Neuronal stem cell (in vitro differentiated cells): ENCODE measurements at regions not wholly inside any gene's neighbourhood (a gene's known extent, or its start where the extent isn't known, plus 50 kb on each side); places are given as distances from the start of the nearest gene placed in this dataset.

Experiments used
- DNase-seq: peaks from one replicate; pipeline ENCODE4 v3.0.0-alpha.2; 2013; ENCODE audit warnings: low spot score
- H2AFZ ChIP-seq: one replicate; pipeline ENCODE4 v1.6.1; 2013; ENCODE audit warnings: mild to moderate bottlenecking, low read length, inconsistent platforms
- H2AK5ac ChIP-seq: 2 replicates; pipeline ENCODE4 v1.6.1; 2013; ENCODE audit warnings: low read depth, mild to moderate bottlenecking, inconsistent platforms, low read length, moderate library complexity, mixed read lengths
- H2BK120ac ChIP-seq: 2 replicates; pipeline ENCODE4 v1.6.1; 2013; ENCODE audit warnings: low read depth, mild to moderate bottlenecking, inconsistent platforms, low read length, moderate library complexity, mixed read lengths
- H2BK12ac ChIP-seq: one replicate; pipeline ENCODE4 v1.6.1; 2013; ENCODE audit warnings: low read length, inconsistent platforms
- H2BK15ac ChIP-seq: 2 replicates; pipeline ENCODE4 v1.6.1; 2013; ENCODE audit warnings: mild to moderate bottlenecking, low read length, inconsistent platforms, mixed read lengths
- H2BK5ac ChIP-seq: one replicate; pipeline ENCODE4 v1.6.1; 2013; ENCODE audit warnings: inconsistent platforms, mild to moderate bottlenecking, low read length, moderate library complexity
- H3K14ac ChIP-seq: one replicate; pipeline ENCODE4 v1.6.1; 2013; ENCODE audit warnings: low read length, inconsistent platforms
- H3K18ac ChIP-seq: 2 replicates; pipeline ENCODE4 v1.6.1; 2013; ENCODE audit warnings: low read length, inconsistent platforms
- H3K23ac ChIP-seq: 2 replicates; pipeline ENCODE4 v1.6.1; 2013; ENCODE audit warnings: low read depth, mild to moderate bottlenecking, mixed read lengths, low read length, inconsistent platforms; ENCODE audit not compliant: poor library complexity
- H3K27ac ChIP-seq: replicated peaks from 3 replicates; pipeline ENCODE4 v1.5.1; 2013; ENCODE audit warnings: low read length, inconsistent platforms
- H3K27me3 ChIP-seq, 3 experiments: 2 replicates each; pipeline ENCODE4 v1.6.1; 2013; ENCODE audit warnings: low read length in 3 of 3, mild to moderate bottlenecking in 2 of 3, inconsistent platforms in 1 of 3, low read depth in 1 of 3, mixed read lengths in 1 of 3, moderate library complexity in 1 of 3; ENCODE audit not compliant: control insufficient read depth in 3 of 3, insufficient read depth in 3 of 3
- H3K36me3 ChIP-seq, 2 donors: replicated peaks in 1 of 2; 2 replicates each; pipeline ENCODE4 v1.6.1; 2013; ENCODE audit warnings: low read length in 2 of 2; ENCODE audit not compliant: control insufficient read depth in 2 of 2, insufficient read depth in 2 of 2
- H3K4ac ChIP-seq: 2 replicates; pipeline ENCODE4 v1.6.1; 2013; ENCODE audit warnings: inconsistent platforms, mild to moderate bottlenecking, low read length, moderate library complexity
- H3K4me1 ChIP-seq, 2 donors: 1 replicate in 1 of 2; 2 replicates in 1 of 2; pipeline ENCODE4 v1.6.1; 2013; ENCODE audit warnings: low read length in 2 of 2, low read depth in 1 of 2; ENCODE audit not compliant: control insufficient read depth in 2 of 2, insufficient read depth in 1 of 2
- H3K4me2 ChIP-seq: one replicate; pipeline ENCODE4 v1.6.1; 2013; ENCODE audit warnings: mild to moderate bottlenecking, low read length, inconsistent platforms; ENCODE audit not compliant: insufficient read depth, poor library complexity, severe bottlenecking
- H3K4me3 ChIP-seq, 2 donors: 2 replicates each; pipeline ENCODE4 v1.5.1; 2013; ENCODE audit warnings: low read length in 2 of 2, mild to moderate bottlenecking in 2 of 2, inconsistent platforms in 1 of 2, moderate library complexity in 1 of 2
- H3K79me1 ChIP-seq: one replicate; pipeline ENCODE4 v1.6.1; 2013; ENCODE audit warnings: low read depth, mild to moderate bottlenecking, inconsistent platforms, low read length, moderate library complexity
- H3K9ac ChIP-seq: one replicate; pipeline ENCODE4 v1.6.1; 2013; ENCODE audit warnings: mild to moderate bottlenecking, low read depth, low read length, inconsistent platforms; ENCODE audit not compliant: poor library complexity
- H3K9me3 ChIP-seq, 2 donors: replicated peaks in 1 of 2; 2 replicates each; pipeline versions ENCODE3 to v1.6.1; 2013; ENCODE audit warnings: low read length in 2 of 2, mild to moderate bottlenecking in 2 of 2, inconsistent platforms in 1 of 2, low read depth in 1 of 2, mixed read lengths in 1 of 2, moderate library complexity in 1 of 2; ENCODE audit not compliant: control insufficient read depth in 2 of 2, insufficient read depth in 1 of 2
- H4K8ac ChIP-seq: one replicate; pipeline ENCODE4 v1.6.1; 2013; ENCODE audit warnings: low read depth, mild to moderate bottlenecking, inconsistent platforms, low read length, moderate library complexity
- H4K91ac ChIP-seq: one replicate; pipeline ENCODE4 v1.6.1; 2013; ENCODE audit warnings: low read length, low read depth, mild to moderate bottlenecking, inconsistent platforms; ENCODE audit not compliant: poor library complexity
- WGBS, 2 donors: extraction: QIAGEN DNeasy Blood & Tissue Kit; methylation state at CpG; one replicate each; pipeline ENCODE4 v1.1.7; 2013; ENCODE audit warnings: missing lambda C conversion rate in 2 of 2, mixed read lengths in 1 of 2; ENCODE audit not compliant: insufficient read length in 2 of 2, insufficient replicate concordance in 1 of 2; ENCODE audit errors: extremely low coverage in 2 of 2; 5-methylcytosine and 5-hydroxymethylcytosine counted together

GRCh38 chr5:4549351-4549750, 590.8 kb upstream of the ADAMTS16 start:
- Histone ChIP-seq H3K9ac (no peak overlapping the region), H3K4me1 (peaks cover 4 to 9% of the 10 kb centered on the region in 2 donors), H2BK120ac (no peak overlapping the region), H2BK15ac (no peak overlapping the region), H2AFZ (no peak overlapping the region), H3K4me3 (no peak overlapping the region), H3K9me3 (peaks cover 0 to 11% of the 10 kb centered on the region in 2 donors), H2AK5ac (no peak overlapping the region), H2BK12ac (no peak overlapping the region), H4K8ac (no peak overlapping the region), H3K36me3 (no peaks in the 10 kb centered on the region), H3K4me2 (no peak overlapping the region), H3K23ac (no peak overlapping the region), H3K18ac (no peak overlapping the region), H3K4ac (no peak overlapping the region), H3K14ac (no peak overlapping the region), H2BK5ac (no peak overlapping the region), H3K79me1 (no peaks in the 10 kb centered on the region), H3K27ac (peak overlapping the region; percentile 60), H4K91ac (no peak overlapping the region), H3K27me3 (no peaks in the 10 kb centered on the region)
- WGBS, 2 donors = no CpG with 5 or more reads among the region's 1 CpG
- no peak for DNase-seq

GRCh38 chr5:4551034-4551433, 589.1 kb upstream of the ADAMTS16 start:
- H3K9me3 ChIP-seq = peaks cover 0 to 11% of the 10 kb centered on the region in 2 donors
- H3K14ac ChIP-seq = no peak overlapping the region
- H2AFZ ChIP-seq = no peak overlapping the region
- no peak overlapping the region for H2BK15ac ChIP-seq
- no peaks in the 10 kb centered on the region for H3K27me3 ChIP-seq
- H4K91ac ChIP-seq = no peak overlapping the region
- H3K18ac ChIP-seq = no peak overlapping the region
- no peak overlapping the region for H2BK12ac ChIP-seq
- no peak overlapping the region for H2BK120ac ChIP-seq
- no peaks in the 10 kb centered on the region for H3K36me3 ChIP-seq
- H2BK5ac ChIP-seq = no peak overlapping the region
- H4K8ac ChIP-seq = no peak overlapping the region
- H3K23ac ChIP-seq = no peak overlapping the region
- H3K9ac ChIP-seq = no peak overlapping the region
- no peaks in the 10 kb centered on the region for H3K79me1 ChIP-seq
- no CpG with 5 or more reads among the region's 3 CpGs for WGBS, 2 donors
- no peak overlapping the region for H2AK5ac ChIP-seq
- peaks cover 5 to 10% of the 10 kb centered on the region in 2 donors for H3K4me1 ChIP-seq
- no peak overlapping the region for H3K4ac ChIP-seq
- H3K4me2 ChIP-seq = no peak overlapping the region
- no peak overlapping the region for H3K4me3 ChIP-seq
- DNase-seq = no peak
- H3K27ac ChIP-seq = no peak overlapping the region

DNA sequence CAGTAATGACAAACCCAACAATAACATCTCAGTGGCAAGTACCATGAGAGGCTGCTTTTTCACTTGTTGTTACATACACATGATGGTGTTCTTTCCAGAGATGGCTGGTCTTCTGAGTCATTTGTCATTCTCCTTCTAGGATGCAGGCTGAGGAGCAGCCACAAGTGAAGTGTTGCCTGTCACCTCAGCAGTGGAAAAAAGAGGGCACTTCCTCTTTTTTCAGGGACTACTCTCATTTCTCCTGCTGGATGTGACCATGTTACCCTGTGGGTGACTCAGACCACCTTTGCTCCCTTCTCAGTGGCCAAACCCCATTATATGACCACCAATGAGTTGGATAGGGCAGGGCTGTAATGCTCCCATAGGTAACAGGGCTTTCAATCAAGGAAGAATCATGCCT, 587.0 kb upstream of the ADAMTS16 start:
- Histone ChIP-seq H3K4me1 (peaks cover 5 to 14% of the 10 kb centered on the region in 2 donors), H2BK5ac (no peak overlapping the region), H3K36me3 (no peaks in the 10 kb centered on the region), H2BK120ac (no peak overlapping the region), H2BK12ac (no peak overlapping the region), H3K27me3 (no peaks in the 10 kb centered on the region), H3K4ac (no peak overlapping the region), H3K14ac (no peak overlapping the region), H3K27ac (no peak overlapping the region), H2BK15ac (no peak overlapping the region), H3K18ac (no peak overlapping the region), H2AK5ac (no peak overlapping the region), H3K9ac (no peak overlapping the region), H3K79me1 (no peaks in the 10 kb centered on the region), H3K9me3 (peaks cover 0 to 9% of the 10 kb centered on the region in 2 donors), H3K4me2 (no peak overlapping the region), H2AFZ (no peak overlapping the region), H4K91ac (no peak overlapping the region), H3K4me3 (no peak overlapping the region), H4K8ac (no peak overlapping the region), H3K23ac (no peak overlapping the region)
- no peak for DNase-seq

- Histone ChIP-seq H3K23ac (no peak overlapping the region), H3K4ac (no peak overlapping the region), H2BK5ac (no peak overlapping the region), H3K79me1 (no peaks in the 10 kb centered on the region), H4K91ac (no peak overlapping the region), H3K9ac (no peak overlapping the region), H2BK120ac (no peak overlapping the region), H3K36me3 (no peaks in the 10 kb centered on the region), H2AFZ (peak overlapping the region; percentile 74), H2BK15ac (no peak overlapping the region), H3K4me2 (no peak overlapping the region), H3K27me3 (no peaks in the 10 kb centered on the region), H4K8ac (no peak overlapping the region), H3K4me1 (peaks cover 5 to 14% of the 10 kb centered on the region in 2 donors), H2BK12ac (no peak overlapping the region), H3K27ac (no peak overlapping the region), H3K4me3 (no peak overlapping the region), H2AK5ac (no peak overlapping the region), H3K18ac (no peak overlapping the region), H3K9me3 (peaks cover 0 to 9% of the 10 kb centered on the region in 2 donors), H3K14ac (no peak overlapping the region)
- no peak for DNase-seq
- no CpG with 5 or more reads among the region's 6 CpGs for WGBS, 2 donors
Observed at GRCh38 chr5:4553978-4554377, 586.2 kb upstream of the ADAMTS16 start.
